Retina (tissue), 1 donor: ENCODE measurements at regions not wholly inside any gene's neighbourhood (a gene's known extent, or its start where the extent isn't known, plus 50 kb on each side); places are given as distances from the start of the nearest gene placed in this dataset.

ENCODE experiments used
- DNase-seq: peaks from one replicate; pipeline ENCODE4 v3.0.0-alpha.2; 2016

DNA sequence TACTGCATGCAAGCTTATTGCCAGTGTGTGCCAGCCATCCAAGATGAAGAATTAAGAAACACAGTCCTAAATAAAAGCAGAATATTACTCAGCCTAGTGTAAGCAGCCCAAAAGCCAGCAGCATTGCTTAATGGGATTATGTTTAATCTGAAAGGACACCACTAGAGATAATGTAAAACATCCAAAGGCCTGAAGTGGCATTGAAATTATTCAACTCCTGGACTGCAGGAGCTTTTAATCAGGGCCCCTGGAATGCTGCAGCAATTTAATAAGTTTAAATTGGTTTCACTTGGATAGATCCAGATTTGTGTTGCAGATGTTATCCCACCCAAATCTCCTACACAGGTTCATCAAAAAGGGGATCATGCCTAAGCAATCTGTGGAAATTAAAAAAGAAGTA is 193.0 kb downstream of the C12orf50 start:
- no peak for DNase-seq

- DNase-seq: no peak
These were observed 200.7 kb downstream of the C12orf50 start for GRCh38 chr12:87828382-87828973.

- DNase-seq: no peak
These were observed 201.4 kb downstream of the C12orf50 start for GRCh38 chr12:87827638-87828264.

GRCh38 chr12:87822923-87823322 is 206.3 kb downstream of the C12orf50 start:
- DNase-seq: no peak

GRCh38 chr12:87820524-87821202 is 208.5 kb downstream of the C12orf50 start:
- DNase-seq: no peak

- DNase-seq: no peak
These were observed 210.8 kb downstream of the C12orf50 start for GRCh38 chr12:87818441-87818840.

DNA sequence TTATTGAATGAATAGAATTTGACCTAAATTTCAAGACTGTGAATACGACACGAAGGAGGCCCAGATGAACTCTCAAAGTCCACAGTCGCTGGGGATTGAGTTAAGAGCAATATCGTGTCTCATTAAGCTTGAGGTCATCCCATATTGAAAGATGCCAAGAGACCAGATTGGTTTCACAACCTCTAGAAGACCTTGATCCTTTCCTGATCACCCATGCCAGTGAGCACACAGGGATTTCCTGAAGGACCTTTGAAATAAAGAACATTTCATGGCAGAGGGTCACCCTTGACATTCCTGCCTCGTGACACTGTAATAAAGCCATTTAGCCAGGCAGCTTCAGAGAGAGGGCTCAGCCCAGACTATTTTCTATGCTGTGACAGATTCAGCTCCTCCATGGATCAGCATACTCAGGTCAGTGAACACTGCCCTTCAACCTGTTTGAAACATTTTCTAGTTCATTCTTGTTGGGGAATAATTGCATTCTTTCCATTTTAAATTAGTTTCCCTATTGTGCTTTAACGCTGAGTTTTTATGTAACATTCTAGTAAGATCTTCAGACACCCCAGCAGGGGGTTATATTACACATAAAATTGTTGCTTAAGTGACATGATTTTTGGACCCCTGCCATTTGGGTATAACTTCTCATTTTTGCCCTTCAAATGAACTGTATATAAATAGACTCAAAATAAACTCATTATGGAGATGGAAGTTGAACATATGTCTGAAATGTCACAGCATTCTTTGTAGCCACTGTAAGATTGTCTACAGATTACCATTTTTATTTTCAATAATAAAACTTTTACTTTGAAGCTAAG is 213.2 kb downstream of the C12orf50 start:
- peak; percentile 22 for DNase-seq

DNA sequence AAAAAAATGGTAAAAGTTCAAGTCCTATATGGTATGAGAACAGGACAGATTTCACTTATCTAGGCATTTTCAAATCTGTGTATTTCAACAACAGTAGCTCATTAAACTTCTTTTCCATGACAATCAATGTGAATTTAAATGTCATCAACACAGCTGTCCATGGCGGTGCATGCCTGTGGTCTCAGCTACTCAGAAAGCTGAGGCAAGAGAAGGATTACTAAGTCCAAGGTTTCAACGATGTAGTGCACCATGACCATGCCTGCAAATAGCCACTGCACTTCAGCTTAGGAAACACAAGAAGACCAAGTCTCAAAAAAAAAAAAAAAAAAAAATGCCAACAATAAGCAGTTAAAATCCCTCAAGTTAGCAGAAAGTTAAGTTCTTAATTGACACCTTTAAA is 214.6 kb downstream of the C12orf50 start:
- DNase-seq: no peak

GRCh38 chr12:87813476-87814234 is 215.5 kb downstream of the C12orf50 start:
- DNase-seq: no peak

- DNase-seq: no peak
These were observed 216.5 kb downstream of the C12orf50 start for GRCh38 chr12:87812681-87813080.

DNA sequence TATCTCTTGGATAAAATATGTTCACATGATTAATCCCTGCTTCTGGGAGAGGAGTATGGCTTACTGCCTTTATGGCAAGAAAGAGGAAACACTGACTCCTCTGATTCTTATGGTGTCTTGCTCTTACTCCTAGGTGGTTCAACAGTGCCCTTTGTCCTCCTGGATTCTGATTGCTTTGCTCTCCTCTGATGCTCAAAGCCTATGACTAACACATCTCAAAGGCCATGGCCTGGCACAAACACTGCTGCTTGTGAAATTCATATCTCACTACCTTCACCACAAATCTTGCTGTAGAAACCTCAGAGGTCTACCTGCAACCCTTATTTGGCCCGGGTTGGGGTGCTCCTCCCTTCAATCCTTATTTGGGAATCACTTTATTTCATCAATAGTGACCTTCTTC is 217.2 kb downstream of the C12orf50 start:
- DNase-seq: no peak

- no peak for DNase-seq
These were observed 219.3 kb downstream of the C12orf50 start for GRCh38 chr12:87809916-87810315.

DNA sequence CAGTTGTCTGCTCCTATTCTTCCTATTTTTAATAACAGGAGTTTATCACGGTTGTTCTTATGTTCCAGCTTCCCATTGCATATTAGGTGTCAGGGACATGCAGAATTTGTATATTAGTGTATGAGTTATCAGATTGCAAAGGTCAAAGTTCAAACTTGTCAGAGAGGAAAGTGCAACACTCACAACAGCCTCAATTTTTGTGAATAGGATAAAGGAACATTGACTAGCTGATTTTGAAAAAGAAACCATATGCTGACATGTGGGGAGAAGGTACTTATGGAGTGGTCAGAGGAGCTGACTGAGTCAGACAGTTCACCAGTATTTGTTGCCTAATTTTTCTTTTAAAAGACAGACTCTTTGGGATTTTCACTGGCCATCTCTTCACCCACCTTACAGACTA is 222.1 kb downstream of the C12orf50 start:
- DNase-seq: no peak

GRCh38 chr12:87806310-87806709 is 222.9 kb downstream of the C12orf50 start:
- DNase-seq: no peak

DNA sequence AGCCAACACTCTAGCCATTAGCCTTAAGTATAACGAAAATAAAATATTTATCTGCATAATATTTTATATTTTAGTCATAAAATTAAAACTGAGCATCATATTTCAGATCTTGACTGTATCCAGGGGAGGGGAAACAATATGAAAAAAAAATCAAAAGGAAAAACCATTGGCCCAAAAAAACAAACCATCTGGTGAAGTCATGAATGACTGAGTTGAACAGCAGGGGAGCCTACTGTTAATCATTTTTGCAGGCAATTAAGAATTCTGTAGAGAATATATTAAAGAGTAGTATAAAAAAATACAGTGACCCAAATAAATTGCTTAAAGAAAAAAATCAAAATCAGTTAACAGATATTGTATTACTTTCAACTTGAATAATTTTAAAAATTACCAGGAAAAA is 224.8 kb downstream of the C12orf50 start:
- DNase-seq: no peak

DNA sequence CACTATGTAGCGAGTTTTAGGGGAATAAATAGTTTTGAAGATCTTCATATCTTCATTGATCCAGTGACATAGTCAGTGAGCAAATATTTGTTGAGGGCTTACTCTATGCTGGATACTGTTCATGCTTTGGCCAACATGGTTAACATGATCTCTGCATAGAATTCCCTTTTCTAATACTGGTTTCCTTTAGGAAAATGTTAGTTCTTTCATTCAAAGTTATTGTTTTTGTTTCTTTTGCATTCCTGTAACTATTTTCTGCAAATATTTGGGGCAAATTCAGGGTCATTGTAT is 226.5 kb downstream of the C12orf50 start:
- DNase-seq: no peak

DNA sequence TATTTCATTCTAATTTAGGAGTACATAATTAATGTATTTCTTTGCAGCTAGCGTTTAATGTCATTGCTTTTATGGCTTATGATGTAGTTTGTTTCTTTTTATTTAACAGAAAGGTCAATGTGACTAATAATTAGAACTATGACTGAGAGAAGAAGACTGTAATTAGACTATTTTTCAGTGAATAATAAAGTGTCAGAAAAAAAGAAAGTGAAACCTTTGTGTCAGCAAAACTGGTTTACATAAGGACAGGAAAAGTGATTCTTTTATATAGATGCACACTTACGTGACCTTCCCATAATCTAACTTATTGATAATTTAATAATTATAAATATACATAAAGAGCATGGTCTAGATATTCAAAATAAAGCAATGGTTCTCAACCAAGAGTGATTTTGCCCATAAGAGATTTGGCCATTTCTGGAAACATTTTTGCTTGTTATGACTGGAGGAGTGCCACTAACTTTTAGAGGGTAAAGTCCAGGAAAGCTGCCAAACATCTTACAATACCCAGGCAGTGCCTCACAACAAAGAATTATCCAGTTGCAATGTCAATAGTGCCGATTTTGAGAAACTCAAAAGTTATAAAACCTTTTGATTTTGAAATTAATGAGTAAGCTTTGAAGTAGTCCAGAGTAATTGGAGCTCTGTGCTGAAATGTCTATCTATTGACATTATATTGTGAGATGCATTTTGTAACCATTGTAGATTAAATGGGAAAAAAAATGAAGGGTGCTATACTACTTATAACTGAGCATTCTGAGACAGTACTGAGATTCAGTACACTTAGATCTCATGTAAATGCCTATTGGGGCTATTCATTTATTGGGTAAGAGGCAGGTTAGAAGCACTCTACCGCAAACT is 227.1 kb downstream of the C12orf50 start:
- no peak for DNase-seq

DNA sequence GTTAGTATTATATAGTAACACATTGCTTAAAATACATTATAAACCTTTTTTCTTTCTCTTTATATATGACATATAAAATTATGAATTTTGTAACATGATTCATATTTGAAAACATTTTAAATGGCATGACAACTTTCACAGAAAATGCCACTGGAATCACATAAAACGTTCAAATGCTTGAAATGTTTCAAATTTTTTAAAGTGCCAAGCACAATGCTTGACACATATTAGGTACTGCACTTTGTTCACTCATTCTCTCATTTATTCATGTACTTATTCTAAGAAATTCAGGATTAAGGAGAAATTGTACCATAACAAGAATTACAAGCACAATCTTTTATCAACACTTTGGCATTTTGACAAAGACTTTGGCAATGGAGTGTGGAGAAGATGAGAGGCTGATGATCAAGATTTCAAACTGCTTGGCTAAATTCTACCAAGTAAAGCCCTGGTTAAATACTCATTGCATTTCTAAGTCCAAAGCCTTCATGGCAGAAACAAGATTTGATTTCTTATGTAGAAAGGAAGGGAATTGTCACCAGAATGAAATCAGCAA is 232.2 kb downstream of the C12orf50 start:
- no peak for DNase-seq

DNA sequence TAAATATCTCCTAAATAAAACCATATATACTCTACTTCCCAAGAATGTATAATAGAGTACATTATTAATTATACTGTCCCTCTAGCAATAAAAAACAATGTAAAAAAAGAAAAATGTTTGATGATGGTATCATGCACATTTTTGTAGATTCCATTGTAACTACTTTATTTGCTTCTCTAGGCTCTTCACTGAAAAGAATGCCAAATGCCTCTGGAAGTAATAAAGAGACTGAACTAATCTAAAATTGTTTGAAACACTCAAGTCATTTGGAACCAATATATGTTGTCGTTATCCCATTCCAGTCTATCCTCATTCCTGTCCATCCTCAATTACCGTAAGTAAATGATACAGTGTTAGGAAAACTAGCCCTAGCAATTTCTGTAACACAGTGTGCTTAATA is 233.6 kb downstream of the C12orf50 start:
- DNase-seq: no peak

GRCh38 chr12:87794854-87795253 is 234.3 kb downstream of the C12orf50 start:
- no peak for DNase-seq

DNA sequence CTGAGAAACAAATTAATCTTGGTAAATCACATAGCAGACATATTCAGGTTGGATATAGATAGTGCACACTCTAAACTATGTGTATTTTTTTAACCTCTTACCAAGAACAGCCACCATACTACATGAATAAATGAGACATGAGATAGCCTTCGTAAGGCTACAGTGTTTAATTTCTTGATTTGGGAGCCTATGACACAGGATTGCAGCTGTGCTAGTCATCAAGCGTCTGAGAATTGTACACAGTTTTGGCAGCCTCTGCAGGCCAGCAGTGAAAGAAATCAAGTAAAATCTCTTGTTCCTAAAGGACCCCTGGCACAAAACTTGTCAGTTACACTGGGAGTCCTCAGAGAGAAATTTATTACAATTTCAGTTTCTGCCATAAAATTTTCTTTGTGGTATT is 236.1 kb downstream of the C12orf50 start:
- DNase-seq: no peak

- no peak for DNase-seq
These were observed 244.9 kb downstream of the C12orf50 start for GRCh38 chr12:87784350-87784749.
